ENCODE measurements at regions not wholly inside any gene's neighbourhood (a gene's known extent, or its start where the extent isn't known, plus 50 kb on each side); places are given as distances from the start of the nearest gene placed in this dataset.

GRCh38 chr3:178397202-178397601 lies 139.0 kb upstream of the KCNMB2 start:
- no peak for DNase-seq

DNA sequence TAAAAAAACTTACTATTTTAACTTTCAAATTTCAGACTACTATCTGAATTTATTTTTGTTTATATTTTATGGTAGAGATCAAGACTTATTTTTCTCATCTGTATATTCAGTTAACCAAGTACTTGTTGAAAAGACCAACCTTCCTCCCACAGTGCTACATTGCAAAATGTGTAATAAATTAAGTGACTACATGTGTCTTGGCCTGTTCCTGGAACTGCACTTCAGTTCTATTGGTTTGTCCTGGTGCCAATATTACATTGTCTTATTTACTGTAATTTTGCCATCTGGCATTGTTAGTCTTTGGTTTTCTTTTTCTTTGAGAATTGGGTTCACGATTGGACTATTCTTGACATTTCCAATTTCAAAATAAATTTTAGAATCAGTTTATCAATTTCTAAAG lies 138.4 kb upstream of the KCNMB2 start:
- DNase-seq, result no peak

DNA sequence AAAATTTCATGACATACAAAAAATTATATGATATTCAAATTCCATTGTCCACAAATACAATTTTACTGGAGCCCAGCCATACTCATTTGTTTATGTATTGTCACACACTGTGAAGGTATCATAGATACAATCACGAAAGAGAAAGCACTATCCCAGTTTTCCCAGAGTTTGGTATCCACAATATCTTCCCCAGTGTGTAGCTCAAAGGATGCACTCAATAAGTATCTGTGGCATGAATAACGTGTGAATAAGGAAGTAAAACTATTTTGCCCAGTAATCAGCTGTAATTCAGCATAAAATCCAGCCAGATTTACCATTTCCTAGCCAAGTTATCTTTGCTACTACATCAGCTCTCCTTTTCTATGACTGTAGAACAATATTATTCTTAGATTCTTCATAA lies 131.3 kb upstream of the KCNMB2 start:
- DNase-seq, result no peak

DNA sequence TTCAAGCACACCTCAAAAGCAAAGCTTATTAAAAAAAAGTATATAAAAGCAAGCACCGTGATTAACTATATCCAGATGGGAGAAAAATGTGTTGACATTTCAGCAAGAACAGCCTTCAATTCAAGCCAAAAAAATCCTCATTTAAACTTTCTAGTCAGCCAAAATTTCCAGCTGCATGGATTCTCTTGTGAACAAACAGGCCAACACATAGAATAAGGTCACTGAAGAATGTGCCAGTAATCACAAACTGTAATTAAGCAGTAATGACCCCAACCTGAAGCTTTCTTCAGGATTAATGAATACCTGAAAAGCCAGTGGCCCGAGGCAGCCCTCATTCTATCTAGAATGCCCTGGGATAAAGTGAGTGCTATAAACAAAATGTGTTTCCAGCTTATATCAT lies 130.7 kb upstream of the KCNMB2 start:
- DNase-seq, result no peak

DNA sequence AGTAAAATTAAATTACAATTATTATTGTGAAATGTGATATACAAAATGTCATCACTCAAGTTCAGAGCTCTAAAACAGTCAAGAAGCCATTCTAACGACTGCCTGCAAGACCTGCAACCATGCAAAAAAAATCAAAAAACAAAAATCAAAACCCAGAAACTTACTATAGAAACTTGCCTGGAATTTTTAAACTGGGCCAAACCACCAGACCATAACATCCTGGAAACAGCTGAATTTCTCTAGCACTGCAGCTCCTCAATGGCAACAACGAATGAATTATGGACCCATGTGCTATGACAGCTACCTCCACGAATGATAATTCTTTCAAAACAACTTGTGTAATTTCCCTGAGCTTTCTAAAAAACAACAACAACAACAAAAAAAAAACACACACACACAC lies 130.0 kb upstream of the KCNMB2 start:
- no peak for DNase-seq

- DNase-seq, result no peak
Observed at GRCh38 chr3:178415384-178415783, 120.9 kb upstream of the KCNMB2 start.

GRCh38 chr3:178417736-178418135 lies 118.5 kb upstream of the KCNMB2 start:
- DNase-seq, result no peak

GRCh38 chr3:178419071-178419470 lies 117.2 kb upstream of the KCNMB2 start:
- DNase-seq, result no peak

DNA sequence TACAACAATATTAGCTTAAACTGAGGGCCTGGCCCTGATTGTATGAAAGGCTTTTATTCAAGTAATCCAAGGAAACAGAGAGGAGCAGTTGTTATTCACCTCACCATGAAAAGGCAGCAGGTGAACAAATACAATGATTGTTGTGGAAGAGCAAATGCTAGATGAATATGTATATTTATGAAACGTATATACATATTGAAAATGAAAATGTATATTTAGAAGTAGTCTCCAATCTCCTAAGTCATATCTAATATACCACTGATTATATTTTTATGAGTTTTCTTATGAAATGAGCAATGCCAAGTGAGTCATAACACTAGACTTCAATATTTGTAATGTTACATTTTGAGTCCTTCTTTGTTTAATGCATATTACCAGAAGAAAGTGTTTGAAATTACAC lies 116.2 kb upstream of the KCNMB2 start:
- DNase-seq, result no peak

DNA sequence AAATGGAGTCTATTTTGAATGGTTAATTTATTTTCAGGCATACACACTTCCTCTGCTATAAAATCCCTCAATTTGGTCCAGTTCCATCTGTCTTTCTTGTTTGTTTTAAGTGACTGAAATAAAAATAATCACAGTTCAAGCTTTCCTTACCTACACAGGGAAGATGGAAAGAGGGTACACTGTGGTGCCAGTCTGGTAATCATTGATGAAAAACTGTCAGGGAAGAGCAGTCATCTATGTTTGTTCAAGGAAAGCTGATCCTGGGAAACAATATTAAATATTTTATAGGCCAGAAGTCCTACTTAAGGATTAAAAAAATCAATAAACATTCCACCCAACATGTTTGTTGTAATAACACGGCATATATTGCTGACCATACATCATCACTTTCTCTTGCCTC lies 115.2 kb upstream of the KCNMB2 start:
- DNase-seq, result no peak

DNA sequence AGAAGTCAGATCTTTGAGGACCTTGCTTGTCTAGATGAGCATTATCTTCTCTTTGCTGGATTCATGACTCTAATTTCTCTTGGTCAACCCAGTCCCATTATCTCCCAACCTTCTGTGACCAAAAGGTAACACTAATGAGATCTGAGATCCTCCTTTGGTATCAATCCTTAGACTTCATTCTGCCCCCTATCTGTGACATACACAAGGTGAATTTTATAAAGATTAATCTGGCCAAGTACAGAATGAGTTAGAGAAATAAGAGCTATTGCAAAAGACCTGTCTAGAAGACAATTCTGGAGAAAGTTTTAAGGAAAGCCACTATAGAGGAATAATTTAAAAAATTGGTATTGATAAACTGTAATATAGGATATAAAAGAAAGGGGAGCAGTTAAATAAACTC lies 113.8 kb upstream of the KCNMB2 start:
- no peak for DNase-seq

DNA sequence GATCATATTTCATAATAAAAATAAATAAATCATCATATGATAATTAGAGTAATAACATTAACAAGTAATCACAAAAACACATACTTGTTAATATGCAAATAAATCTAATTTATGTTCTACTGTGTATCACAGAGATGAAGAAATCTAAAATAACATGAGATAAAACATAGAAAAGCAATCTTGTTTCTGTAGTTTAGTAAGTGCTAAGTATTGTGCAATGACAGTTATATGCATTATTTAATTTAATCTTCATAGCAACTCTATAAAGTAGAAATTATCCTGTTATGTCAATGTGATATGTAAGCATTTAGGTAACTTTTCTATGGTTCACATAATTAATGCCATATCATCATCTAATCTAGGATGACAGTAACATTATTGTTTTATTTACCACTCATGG lies 108.2 kb upstream of the KCNMB2 start:
- DNase-seq, result no peak

- DNase-seq, result peak; percentile 50 to 74
Observed at GRCh38 chr3:178434206-178434805, 101.9 kb upstream of the KCNMB2 start.

GRCh38 chr3:178435575-178435974 lies 100.7 kb upstream of the KCNMB2 start:
- no peak for DNase-seq

DNA sequence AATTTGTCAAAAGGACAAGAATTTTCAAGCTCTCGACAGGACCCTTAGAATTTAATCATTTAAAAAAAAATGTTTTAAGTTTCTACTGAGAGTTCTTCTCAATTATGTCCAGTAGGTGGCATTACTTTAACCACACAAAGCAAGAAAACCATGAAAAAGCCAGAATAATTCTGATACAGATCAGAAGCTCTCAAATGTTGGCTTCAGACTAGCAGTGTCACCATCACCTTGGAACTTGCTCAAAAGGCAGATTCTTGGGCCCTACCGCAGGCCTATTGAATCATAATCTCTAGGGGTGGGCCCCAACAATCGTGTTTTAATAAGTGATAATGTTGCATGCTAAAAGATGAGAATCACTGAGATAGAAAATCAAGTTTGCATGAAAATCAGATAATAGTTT lies 99.5 kb upstream of the KCNMB2 start:
- peak; percentile 52 to 78 for DNase-seq

GRCh38 chr3:178437236-178437635 lies 99.0 kb upstream of the KCNMB2 start:
- DNase-seq, result no peak

DNA sequence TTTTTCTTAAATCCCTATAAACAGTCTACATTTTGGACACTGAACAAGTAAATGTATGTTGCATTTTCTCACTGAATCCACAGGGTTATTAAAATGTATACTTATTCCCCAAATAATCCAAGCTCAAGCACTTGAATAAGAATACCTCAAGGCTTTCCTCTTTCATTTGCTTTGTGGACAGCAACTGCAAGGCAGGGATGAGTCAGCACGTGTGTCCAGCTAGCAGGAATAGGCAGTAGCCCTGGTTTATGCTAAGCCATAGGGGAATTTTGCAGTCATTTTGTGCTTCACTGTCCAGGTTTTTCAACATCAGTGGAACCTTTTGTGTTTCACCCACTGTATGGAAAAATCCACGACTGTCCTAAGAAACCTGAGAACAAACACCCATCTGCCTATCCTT lies 96.7 kb upstream of the KCNMB2 start:
- no peak for DNase-seq

GRCh38 chr3:178440043-178440442 lies 96.2 kb upstream of the KCNMB2 start:
- DNase-seq, result no peak

GRCh38 chr3:178443634-178444033 lies 92.6 kb upstream of the KCNMB2 start:
- DNase-seq, result peak; percentile 12 to 13

GRCh38 chr3:178445139-178445538 lies 91.1 kb upstream of the KCNMB2 start:
- no peak for DNase-seq

GRCh38 chr3:178446059-178446458 lies 90.2 kb upstream of the KCNMB2 start:
- no peak for DNase-seq

- no peak for DNase-seq
Observed at GRCh38 chr3:178450476-178450875, 85.8 kb upstream of the KCNMB2 start.

GRCh38 chr3:178451799-178452198 lies 84.4 kb upstream of the KCNMB2 start:
- no peak for DNase-seq

- no peak for DNase-seq
Observed at GRCh38 chr3:178454726-178455125, 81.5 kb upstream of the KCNMB2 start.

DNA sequence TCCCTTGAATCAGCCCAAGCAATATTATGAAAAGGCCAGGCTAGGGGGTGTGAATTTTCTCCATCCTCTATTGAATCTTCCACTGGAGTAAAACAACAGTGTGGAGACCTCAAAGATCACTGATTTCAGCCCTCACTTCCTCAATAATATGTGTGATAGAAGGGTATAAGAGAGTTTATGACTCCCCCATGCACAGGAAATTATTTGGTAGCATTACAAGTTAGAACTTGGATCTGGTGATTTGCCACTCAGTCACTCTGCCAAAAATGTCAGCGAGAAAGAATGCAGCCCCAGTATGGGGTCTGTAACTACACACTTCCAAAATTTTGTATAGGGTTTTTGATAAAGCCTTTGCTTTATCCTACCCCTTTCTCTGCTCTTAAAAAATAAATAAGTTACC lies 81.0 kb upstream of the KCNMB2 start:
- DNase-seq, result no peak

DNA sequence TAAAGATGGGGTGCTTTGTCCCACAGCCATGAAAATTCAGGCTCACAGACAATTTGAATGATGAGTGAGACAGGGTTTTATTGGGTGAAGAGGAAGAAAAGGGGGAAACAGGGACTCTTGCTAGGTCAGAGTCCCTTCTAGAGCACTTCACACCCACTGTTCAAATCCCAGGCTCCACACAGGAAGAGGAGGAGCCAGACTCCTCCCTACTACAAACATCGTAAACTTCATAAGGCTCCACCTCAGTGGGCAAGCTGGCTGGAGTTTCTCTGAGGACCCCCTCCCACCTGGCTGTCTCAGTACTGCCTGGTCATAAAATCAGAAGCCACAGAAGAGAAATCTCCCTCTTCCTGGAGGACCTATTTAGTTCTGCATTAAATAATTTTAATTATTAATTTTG lies 80.3 kb upstream of the KCNMB2 start:
- DNase-seq, result no peak

Measured in Kasumi-1 (cell line).